ENCODE measurements at regions not wholly inside any gene's neighbourhood (a gene's known extent, or its start where the extent isn't known, plus 50 kb on each side); places are given as distances from the start of the nearest gene placed in this dataset.
A peak's percentile ranks its signal among the peaks of the same experiment; 100 is the strongest.

DNA sequence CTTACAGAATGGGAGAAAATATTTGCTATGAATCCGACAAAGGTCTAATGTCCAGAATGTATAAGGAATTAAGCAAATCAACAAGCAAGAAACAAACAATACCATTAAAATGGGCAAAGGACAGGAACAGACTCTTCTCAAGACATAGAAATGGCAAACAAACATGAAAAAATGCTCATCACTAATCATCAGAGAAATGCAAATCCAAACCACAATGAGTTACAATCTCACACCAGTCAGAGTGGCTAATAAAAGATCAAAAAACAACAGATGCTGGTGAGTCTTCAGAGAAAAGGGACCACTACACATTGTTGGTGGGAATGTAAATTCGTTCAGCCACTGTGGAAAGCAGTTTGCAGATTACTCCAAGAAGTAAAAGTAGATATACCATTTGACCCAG, 382.0 kb upstream of the ANO3 start:
- H3K79me2 ChIP-seq (ENCODE audit: control insufficient read depth, insufficient read depth, low read length): no peaks in the 10 kb centered on the region
- no CpG with 5 or more reads among the region's 2 CpGs for WGBS (ENCODE audit: extremely low coverage, insufficient coverage, low lambda C conversion rate)
- no peaks in the 10 kb centered on the region for H3K79me1 ChIP-seq (ENCODE audit: low read length)
- H3K27me3 ChIP-seq (ENCODE audit: insufficient read depth, low read length, poor library complexity): no peaks in the 10 kb centered on the region
- H2BK120ac ChIP-seq (ENCODE audit: low read depth, low read length): no peak overlapping the region
- H3K9ac ChIP-seq (ENCODE audit: low read length): no peak overlapping the region
- H3K4me2 ChIP-seq (ENCODE audit: low read length): no peak overlapping the region
- DNase-seq: no peak
- no peaks in the 10 kb centered on the region for H3K4me1 ChIP-seq (ENCODE audit: control insufficient read depth, low read depth, low read length)
- no peak overlapping the region for H2BK15ac ChIP-seq (replicated peaks; ENCODE audit: low read depth)
- H3K4me3 ChIP-seq (ENCODE audit: low read length): no peak overlapping the region
- no peak overlapping the region for H3K23ac ChIP-seq (ENCODE audit: low read length)
- H4K5ac ChIP-seq (ENCODE audit: low read length): no peak overlapping the region
- no peaks in the 10 kb centered on the region for H3K36me3 ChIP-seq (ENCODE audit: control insufficient read depth, insufficient read depth, low read length)
- H3K4ac ChIP-seq (ENCODE audit: low read depth, low read length): no peak overlapping the region
- no peak overlapping the region for H4K8ac ChIP-seq (ENCODE audit: low read depth, low read length)
- H2AK5ac ChIP-seq (ENCODE audit: low read length): no peak overlapping the region
- H3K18ac ChIP-seq (ENCODE audit: low read length): no peak overlapping the region
- H2BK5ac ChIP-seq (ENCODE audit: low read length): no peak overlapping the region
- H3K27ac ChIP-seq (ENCODE audit: low read depth, low read length): no peak overlapping the region
- H3K56ac ChIP-seq (ENCODE audit: low read length): no peak overlapping the region

DNA sequence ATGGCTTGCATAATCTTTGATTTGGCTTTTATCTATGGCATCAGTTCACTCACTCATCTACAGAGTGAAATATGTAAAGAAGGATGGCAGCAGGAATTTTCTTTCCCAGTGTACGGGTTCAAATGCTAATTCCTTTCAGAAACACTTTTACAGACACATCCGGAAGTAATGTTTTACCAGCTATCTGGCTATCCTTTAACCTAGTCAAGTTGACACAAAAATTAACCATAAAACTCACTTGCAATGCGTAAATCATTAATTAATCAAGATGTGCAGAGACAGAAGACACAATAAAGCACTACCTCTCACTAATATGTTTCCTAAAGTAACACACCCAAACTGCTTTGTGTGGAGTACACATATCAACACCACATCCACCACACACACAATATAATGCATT, 378.9 kb upstream of the ANO3 start:
- Histone ChIP-seq H3K4me3 (ENCODE audit: low read length) (no peak overlapping the region), H3K36me3 (ENCODE audit: control insufficient read depth, insufficient read depth, low read length) (no peaks in the 10 kb centered on the region), H4K5ac (ENCODE audit: low read length) (no peak overlapping the region), H3K9ac (ENCODE audit: low read length) (no peak overlapping the region), H2BK15ac (replicated peaks; ENCODE audit: low read depth) (no peak overlapping the region), H3K23ac (ENCODE audit: low read length) (no peak overlapping the region), H3K79me1 (ENCODE audit: low read length) (no peaks in the 10 kb centered on the region), H3K4me1 (ENCODE audit: control insufficient read depth, low read depth, low read length) (no peaks in the 10 kb centered on the region), H3K4ac (ENCODE audit: low read depth, low read length) (no peak overlapping the region), H3K27ac (ENCODE audit: low read depth, low read length) (no peak overlapping the region), H4K8ac (ENCODE audit: low read depth, low read length) (no peak overlapping the region), H3K4me2 (ENCODE audit: low read length) (no peak overlapping the region), H3K18ac (ENCODE audit: low read length) (no peak overlapping the region), H3K79me2 (ENCODE audit: control insufficient read depth, insufficient read depth, low read length) (no peaks in the 10 kb centered on the region), H3K56ac (ENCODE audit: low read length) (no peak overlapping the region), H2AK5ac (ENCODE audit: low read length) (no peak overlapping the region), H2BK5ac (ENCODE audit: low read length) (no peak overlapping the region), H3K27me3 (ENCODE audit: insufficient read depth, low read length, poor library complexity) (no peaks in the 10 kb centered on the region), H2BK120ac (ENCODE audit: low read depth, low read length) (no peak overlapping the region)
- no peak for DNase-seq
- no CpG with 5 or more reads among the region's 3 CpGs for WGBS (ENCODE audit: extremely low coverage, insufficient coverage, low lambda C conversion rate)

DNA sequence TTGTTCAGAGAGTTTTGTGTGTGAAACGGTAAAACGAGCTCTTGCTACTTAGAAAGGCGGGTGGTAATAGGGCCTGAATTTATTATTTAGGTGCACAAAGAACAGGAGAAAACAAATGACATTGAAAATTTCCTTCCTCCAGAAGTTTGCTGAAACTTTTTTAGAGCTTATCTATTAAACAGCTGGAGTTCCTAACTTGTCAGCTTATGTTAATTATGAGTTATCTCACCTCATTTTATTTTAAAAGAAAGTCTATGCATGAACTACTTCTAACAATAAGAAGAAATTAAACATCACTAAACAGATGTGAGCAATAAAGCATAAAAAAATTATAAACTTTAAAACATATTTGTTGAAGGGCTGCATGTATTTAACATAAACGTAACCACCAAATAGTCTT, 373.9 kb upstream of the ANO3 start:
- Histone ChIP-seq H3K79me2 (ENCODE audit: control insufficient read depth, insufficient read depth, low read length) (no peaks in the 10 kb centered on the region), H3K27ac (ENCODE audit: low read depth, low read length) (no peak overlapping the region), H2BK120ac (ENCODE audit: low read depth, low read length) (no peak overlapping the region), H3K36me3 (ENCODE audit: control insufficient read depth, insufficient read depth, low read length) (no peaks in the 10 kb centered on the region), H3K56ac (ENCODE audit: low read length) (no peak overlapping the region), H3K27me3 (ENCODE audit: insufficient read depth, low read length, poor library complexity) (no peaks in the 10 kb centered on the region), H3K4me3 (ENCODE audit: low read length) (no peak overlapping the region), H3K4me1 (ENCODE audit: control insufficient read depth, low read depth, low read length) (no peaks in the 10 kb centered on the region), H3K23ac (ENCODE audit: low read length) (no peak overlapping the region), H2BK5ac (ENCODE audit: low read length) (no peak overlapping the region), H4K8ac (ENCODE audit: low read depth, low read length) (no peak overlapping the region), H4K5ac (ENCODE audit: low read length) (no peak overlapping the region), H3K4ac (ENCODE audit: low read depth, low read length) (no peak overlapping the region), H3K9ac (ENCODE audit: low read length) (no peak overlapping the region), H3K18ac (ENCODE audit: low read length) (no peak overlapping the region), H2AK5ac (ENCODE audit: low read length) (no peak overlapping the region), H2BK15ac (replicated peaks; ENCODE audit: low read depth) (no peak overlapping the region), H3K79me1 (ENCODE audit: low read length) (no peaks in the 10 kb centered on the region), H3K4me2 (ENCODE audit: low read length) (no peak overlapping the region)
- no peak for DNase-seq
- WGBS (ENCODE audit: extremely low coverage, insufficient coverage, low lambda C conversion rate): no CpG with 5 or more reads among the region's 4 CpGs

DNA sequence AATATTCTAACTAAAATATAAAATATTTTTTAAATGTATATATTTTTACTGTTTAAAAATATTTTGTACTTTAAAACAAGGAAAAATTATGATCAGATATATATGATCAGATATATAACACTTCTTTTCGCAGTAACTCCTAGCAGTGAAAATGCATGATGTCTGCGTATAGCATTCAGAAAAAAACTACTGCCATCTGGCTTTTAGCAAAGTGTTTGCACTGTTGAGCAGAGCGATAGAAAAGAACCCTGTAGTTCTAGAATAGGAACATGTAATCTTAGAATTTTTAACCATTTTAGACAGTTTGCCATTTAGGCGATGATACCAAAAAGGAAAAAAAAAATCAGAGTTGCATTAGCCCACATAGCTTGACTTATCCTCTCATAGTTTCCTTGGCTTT, 370.4 kb upstream of the ANO3 start:
- Histone ChIP-seq H3K79me1 (ENCODE audit: low read length) (no peaks in the 10 kb centered on the region), H4K5ac (ENCODE audit: low read length) (no peak overlapping the region), H2BK15ac (replicated peaks; ENCODE audit: low read depth) (no peak overlapping the region), H3K18ac (ENCODE audit: low read length) (no peak overlapping the region), H2BK120ac (ENCODE audit: low read depth, low read length) (no peak overlapping the region), H3K4me1 (ENCODE audit: control insufficient read depth, low read depth, low read length) (no peaks in the 10 kb centered on the region), H2AK5ac (ENCODE audit: low read length) (no peak overlapping the region), H3K4me2 (ENCODE audit: low read length) (no peak overlapping the region), H3K36me3 (ENCODE audit: control insufficient read depth, insufficient read depth, low read length) (no peaks in the 10 kb centered on the region), H3K27ac (ENCODE audit: low read depth, low read length) (no peak overlapping the region), H2BK5ac (ENCODE audit: low read length) (no peak overlapping the region), H3K27me3 (ENCODE audit: insufficient read depth, low read length, poor library complexity) (no peaks in the 10 kb centered on the region), H3K23ac (ENCODE audit: low read length) (no peak overlapping the region), H3K79me2 (ENCODE audit: control insufficient read depth, insufficient read depth, low read length) (no peaks in the 10 kb centered on the region), H3K4me3 (ENCODE audit: low read length) (no peak overlapping the region), H3K56ac (ENCODE audit: low read length) (no peak overlapping the region), H3K4ac (ENCODE audit: low read depth, low read length) (no peak overlapping the region), H4K8ac (ENCODE audit: low read depth, low read length) (no peak overlapping the region), H3K9ac (ENCODE audit: low read length) (no peak overlapping the region)
- DNase-seq: no peak
- no CpG with 5 or more reads among the region's 4 CpGs for WGBS (ENCODE audit: extremely low coverage, insufficient coverage, low lambda C conversion rate)

DNA sequence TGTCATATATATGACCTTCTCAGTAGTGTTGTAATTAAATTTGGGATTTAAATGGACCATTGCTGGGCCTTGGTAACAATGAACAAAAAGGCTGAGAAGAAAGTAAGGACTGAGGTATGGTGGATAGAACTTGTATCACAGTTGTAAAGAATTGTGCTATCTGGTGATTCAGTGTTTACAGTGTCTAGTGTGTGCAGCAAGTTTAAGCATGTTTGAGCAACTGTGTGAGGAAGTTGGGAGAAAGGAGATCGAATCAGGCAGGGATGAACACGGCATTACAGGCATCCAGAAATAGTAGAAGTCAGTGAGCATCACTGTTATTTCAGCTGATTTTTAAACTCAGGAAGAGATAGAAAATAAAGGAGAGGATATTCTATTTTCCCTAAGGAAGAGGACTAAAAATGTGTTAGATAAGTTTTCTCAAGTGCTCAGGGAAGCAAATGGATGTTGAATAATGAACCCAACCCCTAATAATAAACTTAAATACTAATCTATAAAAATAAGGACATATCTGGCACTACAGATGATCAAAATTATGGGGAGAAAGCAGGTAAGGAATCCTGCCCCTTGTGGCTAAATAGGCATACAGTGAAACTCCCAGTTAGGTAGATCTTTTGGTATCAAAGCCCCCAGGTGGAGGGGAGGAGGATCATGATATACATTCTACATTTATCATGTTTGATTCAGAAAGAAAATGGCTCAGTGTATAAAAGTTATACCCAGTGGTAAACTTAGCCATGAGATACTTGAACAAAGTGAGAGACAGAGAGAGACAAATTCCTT, 361.0 kb upstream of the ANO3 start:
- no peak overlapping the region for H4K8ac ChIP-seq (ENCODE audit: low read depth, low read length)
- no peaks in the 10 kb centered on the region for H3K27me3 ChIP-seq (ENCODE audit: insufficient read depth, low read length, poor library complexity)
- H2BK120ac ChIP-seq (ENCODE audit: low read depth, low read length): no peak overlapping the region
- H3K4me1 ChIP-seq (ENCODE audit: control insufficient read depth, low read depth, low read length): no peaks in the 10 kb centered on the region
- no peak overlapping the region for H2BK5ac ChIP-seq (ENCODE audit: low read length)
- no peak overlapping the region for H3K18ac ChIP-seq (ENCODE audit: low read length)
- DNase-seq: peak; percentile 36
- no peak overlapping the region for H3K27ac ChIP-seq (ENCODE audit: low read depth, low read length)
- no peak overlapping the region for H3K9ac ChIP-seq (ENCODE audit: low read length)
- H3K36me3 ChIP-seq (ENCODE audit: control insufficient read depth, insufficient read depth, low read length): no peaks in the 10 kb centered on the region
- no peak overlapping the region for H3K4me2 ChIP-seq (ENCODE audit: low read length)
- H3K23ac ChIP-seq (ENCODE audit: low read length): no peak overlapping the region
- H3K79me2 ChIP-seq (ENCODE audit: control insufficient read depth, insufficient read depth, low read length): no peaks in the 10 kb centered on the region
- no peak overlapping the region for H2AK5ac ChIP-seq (ENCODE audit: low read length)
- H3K4me3 ChIP-seq (ENCODE audit: low read length): no peak overlapping the region
- no peak overlapping the region for H4K5ac ChIP-seq (ENCODE audit: low read length)
- H3K79me1 ChIP-seq (ENCODE audit: low read length): no peaks in the 10 kb centered on the region
- no peak overlapping the region for H2BK15ac ChIP-seq (replicated peaks; ENCODE audit: low read depth)
- WGBS (ENCODE audit: extremely low coverage, insufficient coverage, low lambda C conversion rate): no CpG with 5 or more reads among the region's 2 CpGs
- no peak overlapping the region for H3K4ac ChIP-seq (ENCODE audit: low read depth, low read length)
- H3K56ac ChIP-seq (ENCODE audit: low read length): no peak overlapping the region

DNA sequence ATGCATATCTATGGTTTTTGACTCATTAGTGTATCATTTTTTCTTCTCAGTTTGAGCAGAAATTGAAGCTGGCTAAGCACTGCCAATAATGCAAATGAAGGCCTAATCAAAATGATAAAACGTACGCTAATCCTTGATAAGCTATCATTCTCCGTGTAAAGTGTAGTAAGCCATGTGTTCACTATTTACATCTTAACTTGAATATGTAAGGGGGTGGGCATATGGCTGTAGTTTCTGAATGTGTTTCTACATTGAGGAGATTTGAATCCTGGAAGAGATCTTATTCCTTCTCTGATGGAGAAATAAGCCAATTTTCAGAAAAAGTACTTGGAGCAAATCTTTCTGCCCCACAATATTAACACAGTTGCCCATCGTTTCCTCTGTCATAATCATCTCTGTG, 351.8 kb upstream of the ANO3 start:
- no peak overlapping the region for H3K4me3 ChIP-seq (ENCODE audit: low read length)

More for the DNA sequence above, 351.8 kb upstream of the ANO3 start:
- H3K23ac ChIP-seq (ENCODE audit: low read length): no peak overlapping the region
- WGBS (ENCODE audit: extremely low coverage, insufficient coverage, low lambda C conversion rate): no CpG with 5 or more reads among the region's 4 CpGs
- no peak overlapping the region for H2BK5ac ChIP-seq (ENCODE audit: low read length)
- no peak overlapping the region for H3K27ac ChIP-seq (ENCODE audit: low read depth, low read length)
- no peak overlapping the region for H3K56ac ChIP-seq (ENCODE audit: low read length)
- no peaks in the 10 kb centered on the region for H3K27me3 ChIP-seq (ENCODE audit: insufficient read depth, low read length, poor library complexity)
- no peaks in the 10 kb centered on the region for H3K4me1 ChIP-seq (ENCODE audit: control insufficient read depth, low read depth, low read length)
- H3K36me3 ChIP-seq (ENCODE audit: control insufficient read depth, insufficient read depth, low read length): no peaks in the 10 kb centered on the region
- no peak overlapping the region for H3K9ac ChIP-seq (ENCODE audit: low read length)
- H4K8ac ChIP-seq (ENCODE audit: low read depth, low read length): no peak overlapping the region
- H4K5ac ChIP-seq (ENCODE audit: low read length): no peak overlapping the region
- no peak overlapping the region for H3K4ac ChIP-seq (ENCODE audit: low read depth, low read length)
- H2BK15ac ChIP-seq (replicated peaks; ENCODE audit: low read depth): peak overlapping the region; percentile 36
- DNase-seq: no peak
- H2BK120ac ChIP-seq (ENCODE audit: low read depth, low read length): no peak overlapping the region
- H3K79me2 ChIP-seq (ENCODE audit: control insufficient read depth, insufficient read depth, low read length): no peaks in the 10 kb centered on the region
- H3K18ac ChIP-seq (ENCODE audit: low read length): no peak overlapping the region
- H3K79me1 ChIP-seq (ENCODE audit: low read length): no peaks in the 10 kb centered on the region
- H2AK5ac ChIP-seq (ENCODE audit: low read length): no peak overlapping the region
- H3K4me2 ChIP-seq (ENCODE audit: low read length): no peak overlapping the region

Data from mesendoderm (in vitro differentiated cells).